GM23338 (cell line): ENCODE measurements at regions not wholly inside any gene's neighbourhood (a gene's known extent, or its start where the extent isn't known, plus 50 kb on each side); places are given as distances from the start of the nearest gene placed in this dataset.

ENCODE experiments used
- ATAC-seq: fragments of 200-7000 bp; cut with Tn5 transposase; 3 replicates; pipeline ENCODE4 v1.9.1; 2020
- DNase-seq: peaks from one replicate; pipeline ENCODE4 v3.0.0-alpha.2; 2015; ENCODE audit warnings: low spot score
- H2AFZ ChIP-seq: fragments of 200-600 bp; sonication (generic); 2 replicates; pipeline ENCODE4 v1.8.0; 2016; ENCODE audit warnings: antibody characterized with exemption, mild to moderate bottlenecking, moderate library complexity
- H3F3A ChIP-seq: fragments of 200-600 bp; sonication (generic); replicated peaks from 2 replicates; pipeline ENCODE4 v1.8.0; 2017; ENCODE audit warnings: antibody characterized with exemption, mixed run types, low read depth
- H3K27ac ChIP-seq: fragments of 200-600 bp; sonication (generic); 2 replicates; pipeline ENCODE4 v1.6.1; 2016; ENCODE audit warnings: low read depth
- H3K27me3 ChIP-seq: fragments of 200-600 bp; sonication (generic); 2 replicates; pipeline ENCODE4 v1.8.0; 2016; ENCODE audit warnings: mild to moderate bottlenecking, mixed run types, moderate library complexity; ENCODE audit not compliant: insufficient read depth
- H3K36me3 ChIP-seq: fragments of 200-600 bp; sonication (generic); 2 replicates; pipeline ENCODE4 v1.8.0; 2016; ENCODE audit warnings: mild to moderate bottlenecking; ENCODE audit not compliant: insufficient read depth
- H3K4me1 ChIP-seq: fragments of 200-600 bp; sonication (generic); 2 replicates; pipeline ENCODE4 v1.8.0; 2016; ENCODE audit warnings: mild to moderate bottlenecking, moderate library complexity; ENCODE audit not compliant: insufficient read depth
- H3K4me2 ChIP-seq: fragments of 200-600 bp; sonication (generic); 2 replicates; pipeline ENCODE4 v1.7.1; 2017; ENCODE audit warnings: mixed run types
- H3K4me3 ChIP-seq: fragments of 200-600 bp; sonication (generic); 2 replicates; pipeline ENCODE4 v1.6.1; 2016; ENCODE audit warnings: mixed run types
- H3K79me2 ChIP-seq: fragments of 200-600 bp; sonication (generic); replicated peaks from 2 replicates; pipeline ENCODE4 v1.8.0; 2017; ENCODE audit warnings: mild to moderate bottlenecking; ENCODE audit not compliant: insufficient read depth
- H3K9me2 ChIP-seq: fragments of 200-600 bp; sonication (generic); 2 replicates; pipeline ENCODE4 v1.8.0; 2017; ENCODE audit not compliant: insufficient read depth
- H4K20me1 ChIP-seq: fragments of 200-600 bp; sonication (generic); replicated peaks from 2 replicates; pipeline ENCODE4 v1.8.0; 2017; ENCODE audit warnings: mild to moderate bottlenecking; ENCODE audit not compliant: insufficient read depth
- H3K27ac Mint-ChIP-seq: 2 replicates; pipeline ENCODE4 v1.8.0; 2020; ENCODE audit warnings: inconsistent platforms, mild to moderate bottlenecking, moderate library complexity, mixed read lengths
- H3K27me3 Mint-ChIP-seq: 3 replicates; pipeline ENCODE4 v1.8.0; 2022; ENCODE audit warnings: low read depth, mild to moderate bottlenecking, moderate library complexity, mixed read lengths, inconsistent platforms; ENCODE audit not compliant: insufficient read depth, poor library complexity
- H3K36me3 Mint-ChIP-seq: 3 replicates; pipeline ENCODE4 v1.8.0; 2021; ENCODE audit warnings: low read depth, mild to moderate bottlenecking, inconsistent platforms, moderate library complexity, mixed read lengths
- H3K4me1 Mint-ChIP-seq: 3 replicates; pipeline ENCODE4 v1.8.0; 2020; ENCODE audit warnings: mild to moderate bottlenecking, inconsistent platforms, mixed read lengths
- H3K4me3 Mint-ChIP-seq: 3 replicates; pipeline ENCODE4 v1.8.0; 2021; ENCODE audit warnings: moderate library complexity, mild to moderate bottlenecking, inconsistent platforms, mixed read lengths
- H3K9me3 Mint-ChIP-seq: 3 replicates; pipeline ENCODE4 v1.8.0; 2020; ENCODE audit warnings: moderate library complexity, mild to moderate bottlenecking, inconsistent platforms, mixed read lengths
- CREB1 ChIP-seq: fragments of 250-450 bp; sonication (Bioruptor Pico); IDR thresholded peaks from 2 replicates; pipeline ENCODE4 v1.5.0; 2020; ENCODE audit warnings: low read depth, mild to moderate bottlenecking, moderate library complexity
- EZH2 ChIP-seq: fragments of 200-600 bp; sonication (generic); IDR thresholded peaks from one replicate; pipeline ENCODE4 v1.8.0; 2017; ENCODE audit warnings: antibody characterized with exemption, mild to moderate bottlenecking, low read depth; ENCODE audit not compliant: unreplicated experiment
- NANOG ChIP-seq: IDR thresholded peaks from 2 replicates; pipeline ENCODE4 v1.6.1; 2016; ENCODE audit warnings: antibody characterized with exemption, borderline replicate concordance
- POLR2AphosphoS5 ChIP-seq: IDR thresholded peaks from 2 replicates; pipeline ENCODE4 v1.6.1; 2016; ENCODE audit warnings: antibody characterized with exemption, low read depth
- REST ChIP-seq: IDR thresholded peaks from one replicate; pipeline ENCODE4 v1.6.1; 2018; ENCODE audit warnings: antibody characterized with exemption; ENCODE audit not compliant: unreplicated experiment
- STAT1 ChIP-seq: IDR thresholded peaks from one replicate; pipeline ENCODE4 v1.6.1; 2016; ENCODE audit warnings: antibody characterized with exemption; ENCODE audit not compliant: unreplicated experiment
- ZNF462 ChIP-seq: fragments of 250-450 bp; sonication (Bioruptor Pico); IDR thresholded peaks from 2 replicates; pipeline ENCODE4 v1.5.0; 2020; ENCODE audit warnings: mild to moderate bottlenecking, moderate library complexity
- TF ChIP-seq, protein P1 (sequence below): IDR thresholded peaks from 2 replicates; pipeline ENCODE4 v1.6.1; 2016; ENCODE audit warnings: antibody characterized with exemption

- Mint-ChIP-seq H3K4me3 (no peak overlapping the region), H3K27me3 (peaks cover 3% of the 10 kb centered on the region), H3K9me3 (no peaks in the 10 kb centered on the region), H3K27ac (peak overlapping the region; percentile 37; the same call in 1 of the 2 replicates), H3K4me1 (peaks cover 38% of the 10 kb centered on the region), H3K36me3 (no peaks in the 10 kb centered on the region)
- Histone ChIP-seq H3K9me2 (peaks cover 3% of the 10 kb centered on the region; the same call in 1 of the 2 replicates), H3K27me3 (no peaks in the 10 kb centered on the region), H4K20me1 (no peaks in the 10 kb centered on the region), H3K36me3 (no peaks in the 10 kb centered on the region), H3K4me2 (no peak overlapping the region), H3K4me1 (peaks cover 31% of the 10 kb centered on the region), H3F3A (no peaks in the 10 kb centered on the region), H2AFZ (no peak overlapping the region), H3K4me3 (no peak overlapping the region), H3K27ac (no peak overlapping the region), H3K79me2 (no peaks in the 10 kb centered on the region)
- ATAC-seq (no peak), DNase-seq (no peak)
- no peak for TF ChIP-seq CREB1 (CRISPR knock-in tag)
- TF ChIP-seq NANOG: no peak
- TF ChIP-seq POLR2AphosphoS5: no peak
- no peak for TF ChIP-seq ZNF462 (CRISPR knock-in tag)
- TF ChIP-seq, protein P1, sequence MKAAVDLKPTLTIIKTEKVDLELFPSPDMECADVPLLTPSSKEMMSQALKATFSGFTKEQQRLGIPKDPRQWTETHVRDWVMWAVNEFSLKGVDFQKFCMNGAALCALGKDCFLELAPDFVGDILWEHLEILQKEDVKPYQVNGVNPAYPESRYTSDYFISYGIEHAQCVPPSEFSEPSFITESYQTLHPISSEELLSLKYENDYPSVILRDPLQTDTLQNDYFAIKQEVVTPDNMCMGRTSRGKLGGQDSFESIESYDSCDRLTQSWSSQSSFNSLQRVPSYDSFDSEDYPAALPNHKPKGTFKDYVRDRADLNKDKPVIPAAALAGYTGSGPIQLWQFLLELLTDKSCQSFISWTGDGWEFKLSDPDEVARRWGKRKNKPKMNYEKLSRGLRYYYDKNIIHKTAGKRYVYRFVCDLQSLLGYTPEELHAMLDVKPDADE: no peak
- no peak for TF ChIP-seq REST
- TF ChIP-seq STAT1: no peak
- no peak for TF ChIP-seq EZH2
These were observed 496.7 kb downstream of the STK39 start for GRCh38 chr2:167750675-167751074.
